ENCODE measurements at regions not wholly inside any gene's neighbourhood (a gene's known extent, or its start where the extent isn't known, plus 50 kb on each side); places are given as distances from the start of the nearest gene placed in this dataset.

GRCh38 chr3:43867436-43868072 is 176.8 kb downstream of the ABHD5 start:
- DNase-seq, result no peak

GRCh38 chr3:43869491-43869890 is 178.8 kb downstream of the ABHD5 start:
- no peak for DNase-seq

- DNase-seq, result no peak
Measured at GRCh38 chr3:43870120-43870519, 179.4 kb downstream of the ABHD5 start.

GRCh38 chr3:43870844-43871626 is 180.3 kb downstream of the ABHD5 start:
- DNase-seq, result no peak

- no peak for DNase-seq
Measured at GRCh38 chr3:43871627-43872245, 181.0 kb downstream of the ABHD5 start.

GRCh38 chr3:43872301-43872700 is 181.6 kb downstream of the ABHD5 start:
- no peak for DNase-seq

- no peak for DNase-seq
Measured at GRCh38 chr3:43872901-43873300, 182.2 kb downstream of the ABHD5 start.

- no peak for DNase-seq
Measured at GRCh38 chr3:43873723-43874122, 183.0 kb downstream of the ABHD5 start.

- no peak for DNase-seq
Measured at GRCh38 chr3:43874290-43874689, 183.6 kb downstream of the ABHD5 start.

- no peak for DNase-seq
Measured at GRCh38 chr3:43874731-43875130, 184.0 kb downstream of the ABHD5 start.

GRCh38 chr3:43876648-43877047 is 185.9 kb downstream of the ABHD5 start:
- DNase-seq, result no peak

GRCh38 chr3:43879166-43879565 is 188.4 kb downstream of the ABHD5 start:
- DNase-seq, result peak; percentile 18

- DNase-seq, result no peak
Measured at GRCh38 chr3:43882976-43883680, 192.4 kb downstream of the ABHD5 start.

GRCh38 chr3:43883729-43884396 is 193.1 kb downstream of the ABHD5 start:
- no peak for DNase-seq

- DNase-seq, result no peak
Measured at GRCh38 chr3:43884581-43884980, 193.8 kb downstream of the ABHD5 start.

GRCh38 chr3:43885908-43886618 is 195.3 kb downstream of the ABHD5 start:
- no peak for DNase-seq

GRCh38 chr3:43892061-43892460 is 201.3 kb downstream of the ABHD5 start:
- no peak for DNase-seq

GRCh38 chr3:43892526-43892925 is 201.8 kb downstream of the ABHD5 start:
- no peak for DNase-seq

- DNase-seq, result peak; percentile 19
Measured at GRCh38 chr3:43893727-43894126, 203.0 kb downstream of the ABHD5 start.

- peak; percentile 57 for DNase-seq
Measured at GRCh38 chr3:43894176-43895049, 203.7 kb downstream of the ABHD5 start.

- DNase-seq, result no peak
Measured at GRCh38 chr3:43895573-43895972, 204.8 kb downstream of the ABHD5 start.

All from hematopoietic multipotent progenitor cell treated with erythropoietin and hydrocortisone succinate and interleukin-3 and kit ligand, for 8 days (in vitro differentiated cells).